PC-9 (cell line): ENCODE measurements at regions not wholly inside any gene's neighbourhood (a gene's known extent, or its start where the extent isn't known, plus 50 kb on each side); places are given as distances from the start of the nearest gene placed in this dataset.

Experiments used
- CTCF ChIP-seq: fragments of 200-600 bp; sonication (generic); conservative IDR thresholded peaks from 2 replicates; pipeline ENCODE4 v1.6.1; 2017; ENCODE audit warnings: mixed run types, antibody characterized with exemption, mild to moderate bottlenecking, moderate library complexity
- EZH2 ChIP-seq: fragments of 200-600 bp; sonication (generic); IDR thresholded peaks from 2 replicates; pipeline ENCODE4 v1.8.0; 2017; ENCODE audit warnings: antibody characterized with exemption, low read depth

- peak; percentile 75 for TF ChIP-seq CTCF
- no peak for TF ChIP-seq EZH2
These were observed 111.6 kb downstream of the DHX15 start for GRCh38 chr4:24472514-24473308.
